ENCODE measurements at regions not wholly inside any gene's neighbourhood (a gene's known extent, or its start where the extent isn't known, plus 50 kb on each side); places are given as distances from the start of the nearest gene placed in this dataset.
"Not testable (repeated sequence)": the region's sequence is repeated elsewhere in the genome, so short reads cannot be mapped to it uniquely, and the experiment has no call there.

DNA sequence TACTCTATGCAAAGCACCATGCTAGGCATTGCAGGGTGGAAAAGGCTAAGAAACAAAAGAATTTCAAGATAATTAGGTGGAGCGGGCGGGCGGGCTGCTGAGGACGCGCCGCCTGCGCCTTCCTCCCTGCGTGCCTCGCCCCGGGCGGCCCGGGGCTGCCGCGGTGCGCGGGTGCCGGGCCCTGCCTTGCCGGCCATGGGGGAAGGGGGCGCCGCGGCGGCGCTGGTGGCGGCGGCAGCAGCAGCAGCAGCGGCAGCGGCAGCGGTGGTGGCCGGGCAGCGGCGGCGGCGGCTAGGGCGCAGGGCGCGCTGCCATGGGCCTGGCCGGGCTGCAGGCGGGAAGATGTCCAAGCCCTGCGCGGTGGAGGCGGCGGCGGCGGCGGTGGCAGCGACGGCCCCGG lies 884.3 kb downstream of the TUBA3C start:
- TF ChIP-seq CTCF, POLR2A (IDR thresholded peaks at IDR 0.05): not testable (repeated sequence)

Data from heart left ventricle (tissue), 13 donors.